ENCODE measurements at regions not wholly inside any gene's neighbourhood (a gene's known extent, or its start where the extent isn't known, plus 50 kb on each side); places are given as distances from the start of the nearest gene placed in this dataset.
A peak's percentile ranks its signal among the peaks of the same experiment; 100 is the strongest.

GRCh38 chr5:107218457-107219193 is 452.1 kb downstream of the EFNA5 start:
- intact Hi-C loops (cut with DNase I): no loop called here
- no peak for DNase-seq
- H3K27me3 ChIP-seq: no peaks in the 10 kb centered on the region
- peaks cover 0 to 14% (median 7%) of the 10 kb centered on the region in 4 donors for H3K4me1 ChIP-seq
- H3K9me3 ChIP-seq: no peaks in the 10 kb centered on the region
- no peaks in the 10 kb centered on the region for H3K36me3 ChIP-seq
- peak overlapping the region in 3 of 4 donors; percentile 42 to 66 (median 51) for H3K27ac ChIP-seq
- WGBS, 2 donors: 79 to 80% methylated on average over 1 of the region's 1 CpG
- no peak for TF ChIP-seq EP300 (IDR thresholded peaks at IDR 0.05)
- no peak for TF ChIP-seq CTCF (IDR thresholded peaks at IDR 0.05)
- no peak for TF ChIP-seq POLR2AphosphoS5 (IDR thresholded peaks at IDR 0.05)
- TF ChIP-seq POLR2A (IDR thresholded peaks at IDR 0.05): no peak
- H3K4me3 ChIP-seq: no peak overlapping the region

GRCh38 chr5:107217721-107218130 is 453.0 kb downstream of the EFNA5 start:
- Histone ChIP-seq H3K4me3 (no peak overlapping the region), H3K4me1 (peaks cover 0 to 14% (median 7%) of the 10 kb centered on the region in 4 donors), H3K27me3 (no peaks in the 10 kb centered on the region), H3K36me3 (no peaks in the 10 kb centered on the region), H3K27ac (peak overlapping the region; percentile 24 to 66 (median 46)), H3K9me3 (no peaks in the 10 kb centered on the region)
- DNase-seq: peak; percentile 78
- TF ChIP-seq POLR2AphosphoS5 (IDR thresholded peaks at IDR 0.05) (peak; percentile 26 to 68 (median 42)), CTCF (IDR thresholded peaks at IDR 0.05) (no peak), POLR2A (IDR thresholded peaks at IDR 0.05) (no peak), EP300 (IDR thresholded peaks at IDR 0.05) (peak in 3 of 4 donors; percentile 19 to 83 (median 82))
- WGBS, 2 donors: 78 to 83% methylated on average over 3 of the region's 3 CpGs
- intact Hi-C loops (cut with DNase I): no loop called here

GRCh38 chr5:107216587-107216986 is 454.1 kb downstream of the EFNA5 start:
- TF ChIP-seq EP300 (IDR thresholded peaks at IDR 0.05) (no peak), CTCF (IDR thresholded peaks at IDR 0.05) (no peak), POLR2A (IDR thresholded peaks at IDR 0.05) (no peak)
- H3K4me3 ChIP-seq: no peak overlapping the region
- no peak overlapping the region for H3K27ac ChIP-seq
- intact Hi-C loops (cut with DNase I): no loop called here
- H3K27me3 ChIP-seq: no peaks in the 10 kb centered on the region
- WGBS, 2 donors: 82 to 84% methylated on average over 5 of the region's 5 CpGs
- H3K4me1 ChIP-seq: peaks cover 0 to 14% (median 7%) of the 10 kb centered on the region in 4 donors
- H3K9me3 ChIP-seq: no peaks in the 10 kb centered on the region
- no peak for DNase-seq
- H3K36me3 ChIP-seq: no peaks in the 10 kb centered on the region

- no peak for DNase-seq
- WGBS, 2 donors: 17 to 29% methylated on average over 2 of the region's 2 CpGs
- H3K4me1 ChIP-seq: peaks cover 0 to 14% (median 7%) of the 10 kb centered on the region in 4 donors
- intact Hi-C loops (cut with DNase I): no loop called here
- H3K36me3 ChIP-seq: no peaks in the 10 kb centered on the region
- H3K4me3 ChIP-seq: no peak overlapping the region
- TF ChIP-seq POLR2A (IDR thresholded peaks at IDR 0.05) (no peak), POLR2AphosphoS5 (IDR thresholded peaks at IDR 0.05) (no peak), CTCF (IDR thresholded peaks at IDR 0.05) (no peak), EP300 (IDR thresholded peaks at IDR 0.05) (no peak)
- H3K9me3 ChIP-seq: no peaks in the 10 kb centered on the region
- no peak overlapping the region for H3K27ac ChIP-seq
- H3K27me3 ChIP-seq: no peaks in the 10 kb centered on the region
Observed at GRCh38 chr5:107215611-107216010, 455.1 kb downstream of the EFNA5 start.

All from sigmoid colon (tissue), 6 donors.